Peyer's patch (tissue), 4 donors: ENCODE measurements at regions not wholly inside any gene's neighbourhood (a gene's known extent, or its start where the extent isn't known, plus 50 kb on each side); places are given as distances from the start of the nearest gene placed in this dataset.

Experiments used
- POLR2A ChIP-seq, 2 donors: fragments of 450-650 bp; IDR thresholded peaks; one replicate each; pipeline ENCODE4 v1.5.1; 2017; ENCODE audit warnings: antibody characterized with exemption in 2 of 2, mild to moderate bottlenecking in 2 of 2, moderate library complexity in 2 of 2
- TF ChIP-seq, protein P1 (sequence below), 6 experiments: fragments of 450-650 bp in 4 of 6; fragments of 200-600 bp in 2 of 6; sonication (generic) in 1 of 6; IDR thresholded peaks; one replicate each; pipeline ENCODE4 v1.5.1; 2017 to 2019; ENCODE audit warnings: antibody characterized with exemption in 6 of 6, mild to moderate bottlenecking in 3 of 6, moderate library complexity in 1 of 6

DNA sequence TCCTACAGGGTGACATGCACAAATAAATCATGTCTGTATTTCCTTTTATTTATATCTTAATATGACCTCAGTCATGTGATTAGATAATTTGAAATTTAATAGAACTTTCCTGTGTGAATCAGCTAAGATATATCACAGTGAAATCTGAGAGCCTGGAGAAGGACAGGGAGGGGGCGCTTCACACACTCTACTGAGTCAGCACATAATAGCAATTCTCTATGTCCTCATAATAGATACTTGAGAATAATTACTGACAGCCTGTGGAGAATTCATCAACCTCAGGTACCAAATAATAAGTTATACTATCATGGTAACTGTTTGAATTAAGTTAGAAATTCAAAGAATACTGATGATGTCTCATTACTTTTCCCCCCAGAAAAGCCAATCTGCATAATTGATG lies 98.0 kb upstream of the SLC10A2 start:
- TF ChIP-seq, protein P1, sequence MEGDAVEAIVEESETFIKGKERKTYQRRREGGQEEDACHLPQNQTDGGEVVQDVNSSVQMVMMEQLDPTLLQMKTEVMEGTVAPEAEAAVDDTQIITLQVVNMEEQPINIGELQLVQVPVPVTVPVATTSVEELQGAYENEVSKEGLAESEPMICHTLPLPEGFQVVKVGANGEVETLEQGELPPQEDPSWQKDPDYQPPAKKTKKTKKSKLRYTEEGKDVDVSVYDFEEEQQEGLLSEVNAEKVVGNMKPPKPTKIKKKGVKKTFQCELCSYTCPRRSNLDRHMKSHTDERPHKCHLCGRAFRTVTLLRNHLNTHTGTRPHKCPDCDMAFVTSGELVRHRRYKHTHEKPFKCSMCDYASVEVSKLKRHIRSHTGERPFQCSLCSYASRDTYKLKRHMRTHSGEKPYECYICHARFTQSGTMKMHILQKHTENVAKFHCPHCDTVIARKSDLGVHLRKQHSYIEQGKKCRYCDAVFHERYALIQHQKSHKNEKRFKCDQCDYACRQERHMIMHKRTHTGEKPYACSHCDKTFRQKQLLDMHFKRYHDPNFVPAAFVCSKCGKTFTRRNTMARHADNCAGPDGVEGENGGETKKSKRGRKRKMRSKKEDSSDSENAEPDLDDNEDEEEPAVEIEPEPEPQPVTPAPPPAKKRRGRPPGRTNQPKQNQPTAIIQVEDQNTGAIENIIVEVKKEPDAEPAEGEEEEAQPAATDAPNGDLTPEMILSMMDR (IDR thresholded peaks at IDR 0.05), result no peak
- TF ChIP-seq POLR2A (IDR thresholded peaks at IDR 0.05), result no peak
